Activated CD8-positive, alpha-beta memory T cell treated with anti-CD3 and anti-CD28 coated beads for 1 hour (primary cell): ENCODE measurements at regions not wholly inside any gene's neighbourhood (a gene's known extent, or its start where the extent isn't known, plus 50 kb on each side); places are given as distances from the start of the nearest gene placed in this dataset.
"Not testable (repeated sequence)": the region's sequence is repeated elsewhere in the genome, so short reads cannot be mapped to it uniquely, and the experiment has no call there.

Experiments
- DNase-seq, 2 donors: peaks; one replicate each; pipeline ENCODE4 v3.0.0-alpha.2; 2020; ENCODE audit warnings: low read depth in 1 of 2; ENCODE audit errors: extremely low read depth in 1 of 2

- DNase-seq: not testable (repeated sequence)
Observed at GRCh38 chr9:66152406-66152805, 415.5 kb downstream of the FOXD4L4 start.

- peak in 1 of 2 donors; percentile 19 for DNase-seq
Observed at GRCh38 chr9:66153021-66153725, 416.2 kb downstream of the FOXD4L4 start.

- DNase-seq: not testable (repeated sequence)
Observed at GRCh38 chr9:66153971-66154691, 417.2 kb downstream of the FOXD4L4 start.

GRCh38 chr9:66182316-66182715 lies 445.4 kb downstream of the FOXD4L4 start:
- not testable (repeated sequence) for DNase-seq

DNA sequence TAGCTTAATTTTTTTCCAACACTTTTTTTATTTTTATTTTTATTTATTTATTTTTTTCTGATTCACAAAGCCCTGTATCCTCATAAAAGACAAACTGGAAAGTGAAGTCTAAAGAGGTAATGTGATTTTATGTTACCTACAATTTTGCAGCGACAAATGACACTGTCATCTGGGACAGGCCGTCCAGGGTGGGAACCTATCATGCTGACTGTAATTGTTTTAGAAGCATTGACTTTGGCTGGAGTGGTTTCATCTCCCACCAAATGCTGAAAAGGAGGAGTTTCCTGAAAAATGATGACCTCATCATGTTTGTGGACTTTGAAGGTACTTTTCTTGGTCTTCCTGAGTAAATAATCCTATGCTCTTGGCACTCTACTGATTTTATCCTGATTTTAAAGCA lies 446.7 kb downstream of the FOXD4L4 start:
- not testable (repeated sequence) for DNase-seq

GRCh38 chr9:66197199-66197598 lies 460.3 kb downstream of the FOXD4L4 start:
- not testable (repeated sequence) for DNase-seq

DNA sequence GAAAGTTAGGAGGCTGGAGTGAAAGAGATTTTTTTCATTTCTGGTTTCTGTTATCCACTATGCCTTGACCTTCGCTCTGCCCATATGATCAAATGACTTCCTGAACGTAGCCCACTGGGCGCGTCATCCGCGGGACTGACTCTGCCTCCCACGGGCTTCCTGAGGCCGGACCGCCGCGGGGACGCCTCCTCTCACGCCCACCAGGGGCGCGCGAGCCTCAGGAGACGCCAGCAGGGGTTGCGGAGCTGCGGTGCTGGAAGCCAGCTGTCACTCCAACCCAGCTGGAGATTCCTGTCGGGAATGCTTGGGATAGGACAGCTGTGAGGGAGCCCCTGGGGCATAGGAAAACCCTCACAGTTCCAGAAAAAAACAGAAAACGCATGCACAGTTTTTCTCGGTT lies 461.5 kb downstream of the FOXD4L4 start:
- not testable (repeated sequence) for DNase-seq

DNA sequence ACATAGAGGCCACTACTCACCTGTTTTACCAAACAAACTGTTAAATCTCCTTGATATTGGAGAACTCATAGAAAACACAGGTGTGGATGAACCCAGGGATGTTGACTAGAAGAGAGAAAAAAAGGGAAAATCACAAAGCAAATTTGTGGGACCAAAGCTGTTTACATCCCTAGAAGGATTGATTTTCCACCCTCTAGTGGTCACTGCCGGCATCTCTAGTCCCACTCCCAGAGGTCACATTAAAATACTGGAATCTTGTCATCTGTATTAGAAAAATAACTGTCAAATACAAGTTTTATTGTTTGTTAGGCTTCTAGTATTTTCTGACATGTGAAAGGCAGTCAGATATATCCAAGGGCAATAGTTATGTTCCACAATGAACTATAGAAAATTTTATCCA lies 469.7 kb downstream of the FOXD4L4 start:
- not testable (repeated sequence) for DNase-seq

- DNase-seq: not testable (repeated sequence)
Observed at GRCh38 chr9:66207914-66208313, 471.0 kb downstream of the FOXD4L4 start.

- not testable (repeated sequence) for DNase-seq
Observed at GRCh38 chr9:66244763-66245162, 507.8 kb downstream of the FOXD4L4 start.

DNA sequence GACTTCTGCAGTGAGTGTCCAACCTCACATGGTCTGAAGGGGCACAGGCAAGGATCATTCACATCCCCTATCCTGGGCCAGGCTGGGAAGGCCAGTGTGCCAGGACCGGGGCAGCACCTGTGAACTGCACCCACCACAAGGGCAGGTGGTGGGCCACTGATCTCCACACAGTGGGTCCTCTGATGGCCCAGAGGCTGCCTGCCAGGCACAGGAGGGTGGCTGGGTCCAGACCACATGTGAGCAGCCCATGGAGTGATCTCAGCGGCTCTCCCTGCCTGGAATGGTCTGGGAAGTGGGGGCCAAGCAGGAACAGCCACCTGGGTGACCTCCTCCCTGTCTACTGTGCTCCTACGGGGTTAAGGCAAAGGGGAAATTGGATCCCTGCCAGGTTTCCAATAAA lies 508.5 kb downstream of the FOXD4L4 start:
- DNase-seq: not testable (repeated sequence)

GRCh38 chr9:66257581-66257980 lies 520.6 kb downstream of the FOXD4L4 start:
- DNase-seq: not testable (repeated sequence)

GRCh38 chr9:66261576-66261975 lies 524.6 kb downstream of the FOXD4L4 start:
- not testable (repeated sequence) for DNase-seq

GRCh38 chr9:66263621-66264020 lies 526.7 kb downstream of the FOXD4L4 start:
- DNase-seq: not testable (repeated sequence)

DNA sequence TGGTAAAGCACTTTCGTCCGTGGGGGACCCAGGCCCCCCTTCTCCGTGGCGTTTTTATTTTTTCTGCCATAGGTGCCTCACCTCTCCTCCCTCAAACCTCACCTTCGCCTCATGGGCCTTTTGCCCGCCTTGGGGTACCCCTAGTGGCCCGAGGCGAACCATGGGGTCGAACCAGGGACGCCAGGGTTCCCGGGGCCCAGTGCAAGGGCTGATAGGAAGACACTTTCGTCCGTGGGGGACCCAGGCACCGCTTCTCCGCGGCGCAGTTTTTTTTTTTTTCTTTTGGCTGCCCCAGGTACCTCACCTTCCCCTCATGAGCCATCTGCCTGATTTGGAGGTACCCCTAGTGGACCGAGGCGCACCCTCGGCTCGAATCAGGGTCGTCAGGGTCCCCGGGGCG lies 527.8 kb downstream of the FOXD4L4 start:
- DNase-seq: not testable (repeated sequence)

DNA sequence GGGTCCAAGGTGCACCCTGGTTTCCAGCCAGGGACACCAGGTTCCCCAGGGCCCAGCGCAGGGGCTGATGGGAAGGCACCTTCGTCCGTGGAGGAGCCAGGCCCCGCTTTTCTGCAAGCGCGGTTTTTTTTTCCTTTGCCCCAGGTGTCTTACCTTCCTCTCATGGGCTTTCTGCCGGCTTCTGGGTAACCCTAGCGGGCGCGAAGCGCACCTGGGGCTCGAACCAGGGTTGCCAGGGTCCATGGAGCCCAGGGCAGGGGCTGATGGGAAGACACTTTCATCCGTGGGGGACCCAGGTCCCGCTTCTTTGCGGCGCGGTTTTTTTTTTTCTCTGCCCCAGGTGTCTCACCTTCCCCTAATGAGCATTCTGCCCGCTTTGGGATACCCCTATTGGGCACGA lies 529.3 kb downstream of the FOXD4L4 start:
- DNase-seq: not testable (repeated sequence)

DNA sequence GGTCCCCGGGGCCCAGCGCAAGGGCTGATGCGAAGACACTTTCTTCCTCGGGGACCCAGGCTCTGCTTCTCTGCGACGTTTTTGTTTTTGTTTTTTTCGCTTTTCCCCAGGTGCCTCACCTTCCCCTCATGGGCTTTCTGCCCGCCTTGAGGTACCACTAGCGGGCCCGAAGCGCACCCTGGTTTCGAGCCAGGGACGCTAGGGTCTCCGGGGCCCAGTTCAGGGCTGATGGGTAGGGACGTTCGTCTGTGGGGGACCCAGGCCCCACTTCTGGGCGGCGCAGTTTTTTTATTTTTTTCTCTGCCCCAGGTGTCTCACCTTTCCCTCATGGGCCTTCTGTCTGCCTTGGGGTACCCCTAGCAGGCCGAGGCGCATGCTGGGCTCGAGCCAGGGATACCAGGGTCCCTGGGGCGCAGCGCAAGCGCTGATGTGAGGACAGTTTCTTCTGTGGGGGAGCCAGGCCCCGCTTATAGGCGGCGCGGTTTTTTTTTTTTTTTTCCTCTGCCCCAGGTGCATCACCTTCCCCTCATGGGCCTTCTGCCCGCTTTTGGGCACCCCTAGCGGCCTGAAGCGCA lies 530.0 kb downstream of the FOXD4L4 start:
- DNase-seq: not testable (repeated sequence)

- DNase-seq: not testable (repeated sequence)
Observed at GRCh38 chr9:66267684-66268083, 530.7 kb downstream of the FOXD4L4 start.

DNA sequence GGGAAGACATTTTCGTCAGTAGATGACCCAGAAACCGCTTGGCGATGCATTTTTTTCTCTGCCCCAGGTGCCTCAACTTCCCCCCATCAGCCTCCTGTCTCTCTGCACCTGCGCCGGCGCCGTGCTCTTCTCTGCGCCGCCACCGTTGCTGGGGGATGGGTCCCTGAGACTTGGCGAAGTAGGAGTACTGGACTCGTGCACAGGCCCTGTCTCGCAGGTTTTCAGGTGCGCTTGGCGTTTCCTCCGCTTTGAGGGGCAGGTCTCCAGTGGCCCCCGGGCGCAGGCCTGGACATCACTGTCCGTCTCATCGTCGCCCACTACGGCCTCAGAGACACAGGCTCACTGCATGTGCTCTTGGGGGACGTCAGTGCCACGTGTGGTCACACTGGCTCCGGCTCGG lies 532.1 kb downstream of the FOXD4L4 start:
- not testable (repeated sequence) for DNase-seq

- DNase-seq: peak; percentile 27 to 39
Observed at GRCh38 chr9:66269783-66270182, 532.8 kb downstream of the FOXD4L4 start.

DNA sequence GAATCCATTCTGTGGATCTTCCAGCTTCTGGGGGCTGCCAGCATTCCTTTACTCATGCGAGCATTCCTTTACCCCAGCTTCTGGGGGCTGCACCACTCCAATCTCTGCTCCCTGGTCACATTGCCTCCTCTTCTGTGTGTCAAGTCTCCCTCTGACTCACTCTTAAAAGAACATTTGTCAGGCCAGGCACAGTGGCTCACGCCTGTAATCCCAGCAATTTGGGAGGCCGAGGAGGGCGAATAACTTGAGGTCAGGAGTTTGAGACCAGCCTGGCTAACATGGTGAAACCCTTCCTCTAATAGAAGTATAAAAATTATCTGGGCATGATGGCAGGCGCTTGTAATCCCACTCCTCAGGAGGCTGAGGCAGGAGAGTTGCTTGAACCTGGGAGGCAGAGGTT lies 541.9 kb downstream of the FOXD4L4 start:
- not testable (repeated sequence) for DNase-seq
